Small intestine (tissue), 7 donors: ENCODE measurements at regions not wholly inside any gene's neighbourhood (a gene's known extent, or its start where the extent isn't known, plus 50 kb on each side); places are given as distances from the start of the nearest gene placed in this dataset.

Experiments used
- DNase-seq, 2 donors: peaks; one replicate each; pipeline versions ENCODE4 v3.0.0 to v3.0.0-alpha.2; 2013
- FAIRE-seq: peaks from 2 replicates; lab custom pipeline; 2012; peaks lifted over from hg19 to GRCh38; lab: Jason Lieb, UNC
- H3K27ac ChIP-seq, 3 donors: one replicate each; pipeline ENCODE4 v1.5.1; 2013; ENCODE audit warnings: low read length in 2 of 3, mild to moderate bottlenecking in 2 of 3, control low read depth in 1 of 3, inconsistent platforms in 1 of 3, low read depth in 1 of 3, moderate library complexity in 1 of 3
- H3K27me3 ChIP-seq, 3 donors: one replicate each; pipeline ENCODE4 v1.6.1; 2013; ENCODE audit warnings: low read length in 3 of 3, inconsistent platforms in 1 of 3; ENCODE audit not compliant: control insufficient read depth in 3 of 3, insufficient read depth in 3 of 3
- H3K36me3 ChIP-seq, 3 donors: one replicate each; pipeline ENCODE4 v1.6.1; 2013; ENCODE audit warnings: low read length in 3 of 3, inconsistent platforms in 1 of 3, low read depth in 1 of 3, mild to moderate bottlenecking in 1 of 3, moderate library complexity in 1 of 3; ENCODE audit not compliant: control insufficient read depth in 3 of 3, insufficient read depth in 2 of 3
- H3K4me1 ChIP-seq, 3 donors: one replicate each; pipeline ENCODE4 v1.6.1; 2013; ENCODE audit warnings: low read length in 2 of 3, inconsistent platforms in 1 of 3, low read depth in 1 of 3, mild to moderate bottlenecking in 1 of 3, moderate library complexity in 1 of 3; ENCODE audit not compliant: control insufficient read depth in 3 of 3, insufficient read depth in 2 of 3
- H3K4me3 ChIP-seq, 3 donors: one replicate each; pipeline ENCODE4 v1.5.1; 2013; ENCODE audit warnings: low read length in 3 of 3, control low read depth in 1 of 3, inconsistent platforms in 1 of 3, low read depth in 1 of 3, mild to moderate bottlenecking in 1 of 3, moderate library complexity in 1 of 3
- H3K9me3 ChIP-seq, 2 donors: one replicate each; pipeline ENCODE4 v1.6.1; 2013; ENCODE audit warnings: low read depth in 1 of 2, low read length in 1 of 2; ENCODE audit not compliant: control insufficient read depth in 2 of 2, insufficient read depth in 1 of 2
- WGBS, 3 donors: extraction: QIAGEN DNeasy Blood & Tissue Kit; methylation state at CpG; one replicate each; pipeline ENCODE4 v1.1.7; 2013; 5-methylcytosine and 5-hydroxymethylcytosine counted together
- donor health status: healthy with polysubstance abuse.
- donor health status: control.
- donor health status: control.
- donor health status: Bipolar disorder and iron deficiency.
- donor health status: healthy.

DNA sequence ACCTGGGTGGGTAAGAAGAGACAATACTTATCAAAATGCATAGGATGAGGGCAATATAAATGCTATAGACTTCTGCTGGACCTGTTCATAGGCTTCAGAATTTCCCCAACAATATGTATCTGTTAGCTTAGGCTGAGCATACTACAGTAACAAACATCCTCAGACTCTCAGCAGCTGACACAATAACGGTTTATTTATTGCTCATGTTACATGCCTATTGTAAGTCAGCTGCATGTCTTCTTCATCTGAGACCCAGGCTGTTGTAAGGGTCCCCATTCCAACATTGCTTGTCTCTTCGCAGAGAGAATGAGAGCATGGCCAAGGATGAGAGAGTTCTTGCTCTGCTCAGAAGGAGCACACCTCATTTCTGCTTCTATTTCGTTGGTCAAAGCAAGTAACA, 150.7 kb downstream of the TMEM200C start:
- H3K27ac ChIP-seq, result no peak overlapping the region
- H3K27me3 ChIP-seq, result no peaks in the 10 kb centered on the region
- DNase-seq (no peak), FAIRE-seq (no peak)
- H3K4me3 ChIP-seq, result no peak overlapping the region
- H3K9me3 ChIP-seq, result no peaks in the 10 kb centered on the region
- H3K4me1 ChIP-seq, result no peaks in the 10 kb centered on the region
- H3K36me3 ChIP-seq, result no peaks in the 10 kb centered on the region
- 44 to 57% (median 49%) methylated on average over 3 of the region's 3 CpGs for WGBS, 3 donors

DNA sequence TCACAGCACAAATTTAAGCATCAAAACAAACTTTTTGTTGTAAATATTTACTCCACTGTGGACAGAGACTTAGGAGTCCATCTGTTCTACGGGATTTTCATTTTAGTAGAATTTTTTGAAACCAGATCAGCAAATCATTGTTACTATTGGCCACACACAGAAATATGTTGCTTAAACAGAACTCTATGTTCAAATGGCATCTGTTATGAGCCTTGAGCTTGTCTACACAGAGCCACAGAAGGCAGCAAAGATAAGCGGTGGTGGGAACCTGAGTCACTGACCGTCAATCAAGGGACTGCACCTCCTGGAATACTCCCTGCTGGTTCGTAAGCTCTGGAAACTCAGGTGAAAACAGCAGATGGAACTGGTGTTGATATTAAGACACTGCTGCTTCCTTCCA, 156.8 kb downstream of the TMEM200C start:
- no peaks in the 10 kb centered on the region for H3K36me3 ChIP-seq
- no peaks in the 10 kb centered on the region for H3K4me1 ChIP-seq
- H3K27me3 ChIP-seq, result no peaks in the 10 kb centered on the region
- H3K27ac ChIP-seq, result no peak overlapping the region
- FAIRE-seq (no peak), DNase-seq (no peak)
- H3K9me3 ChIP-seq, result no peaks in the 10 kb centered on the region
- 42 to 56% (median 50%) methylated on average over 4 of the region's 4 CpGs for WGBS, 3 donors
- no peak overlapping the region for H3K4me3 ChIP-seq

DNA sequence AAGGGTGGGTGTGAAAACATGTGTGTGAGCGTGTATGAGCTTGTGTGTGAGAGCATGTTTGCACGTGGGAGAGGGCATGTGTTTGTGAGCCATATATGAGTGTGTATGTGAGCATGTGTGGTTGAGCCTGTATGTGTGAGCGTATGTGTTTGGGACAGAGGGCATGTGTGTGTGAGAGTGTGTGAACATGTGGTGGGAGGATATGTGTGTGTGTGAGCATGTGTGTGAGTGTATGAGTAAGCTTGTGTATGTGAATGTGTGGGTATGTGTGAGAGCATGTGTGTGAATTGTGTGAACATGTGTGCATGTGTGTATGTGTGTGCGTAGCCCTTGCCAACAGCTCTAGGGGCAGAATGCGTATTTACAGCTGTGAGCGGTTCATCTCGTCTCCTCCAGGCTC, 163.0 kb downstream of the TMEM200C start:
- Histone ChIP-seq H3K27ac (no peak overlapping the region), H3K36me3 (no peaks in the 10 kb centered on the region), H3K27me3 (peaks cover 0 to 4% (median 2%) of the 10 kb centered on the region in 3 donors), H3K4me3 (no peak overlapping the region), H3K9me3 (no peaks in the 10 kb centered on the region), H3K4me1 (no peaks in the 10 kb centered on the region)
- FAIRE-seq, result no peak
- DNase-seq, result no peak
- 90 to 95% (median 93%) methylated on average over 7 of the region's 7 CpGs for WGBS, 3 donors

DNA sequence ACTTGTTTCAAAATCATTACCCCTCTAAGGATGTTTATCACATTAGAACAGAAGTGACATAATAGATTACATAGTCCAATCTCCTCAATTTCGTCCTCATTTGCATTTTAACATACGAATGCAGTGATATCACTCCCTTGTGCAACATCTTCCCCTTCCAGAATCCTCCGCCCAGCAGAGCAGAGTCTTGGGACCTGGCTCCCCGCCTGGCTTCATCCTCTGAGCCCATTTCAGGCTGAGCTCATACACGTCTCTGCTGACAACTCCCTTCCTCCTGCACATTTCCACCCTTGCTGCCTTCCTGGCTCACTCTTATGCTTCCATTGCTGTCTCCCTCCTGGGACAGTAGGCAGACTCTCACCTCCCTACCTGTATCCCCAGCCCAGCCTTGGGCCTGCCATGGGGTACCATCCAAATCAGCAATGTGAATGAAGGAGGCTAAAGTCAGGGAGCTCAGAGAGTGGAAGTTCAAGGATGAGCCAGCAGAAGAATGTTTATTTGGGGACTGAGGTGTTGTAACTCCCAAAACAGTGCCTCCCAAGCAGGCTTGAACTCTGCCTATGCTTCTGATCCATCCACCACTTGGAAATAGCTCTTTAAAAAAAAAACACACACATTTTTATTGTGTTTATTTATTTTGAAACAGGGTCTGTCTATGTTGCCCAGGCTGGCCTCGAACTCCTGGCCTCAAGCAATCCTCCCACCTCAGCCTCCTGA, 165.2 kb downstream of the TMEM200C start:
- FAIRE-seq (no peak), DNase-seq (no peak)
- Histone ChIP-seq H3K9me3 (no peaks in the 10 kb centered on the region), H3K27me3 (peaks cover 0 to 4% (median 2%) of the 10 kb centered on the region in 3 donors), H3K4me1 (no peaks in the 10 kb centered on the region), H3K36me3 (no peaks in the 10 kb centered on the region), H3K4me3 (no peak overlapping the region), H3K27ac (no peak overlapping the region)
- WGBS, 3 donors, result 53 to 60% (median 59%) methylated on average over 6 of the region's 6 CpGs

DNA sequence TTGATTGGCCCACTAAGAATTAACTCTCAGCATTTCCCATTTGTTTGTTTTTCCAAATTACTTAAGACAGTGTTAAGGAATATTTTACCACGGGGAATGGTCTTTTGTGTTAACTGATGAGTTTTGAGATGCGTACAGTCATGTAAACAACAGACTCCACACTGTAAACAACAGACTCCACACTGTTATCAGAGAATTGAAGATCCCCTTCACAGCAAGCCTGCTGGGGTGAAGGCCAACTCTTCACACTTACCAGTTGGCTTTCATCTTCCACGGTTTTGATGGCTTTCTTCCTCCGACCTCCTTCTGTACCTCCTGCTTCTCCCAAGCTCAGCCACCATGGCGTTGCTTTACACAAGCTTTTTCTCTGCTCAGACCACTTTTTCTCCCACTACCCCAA, 166.8 kb downstream of the TMEM200C start:
- 20 to 42% (median 31%) methylated on average over 5 of the region's 5 CpGs for WGBS, 3 donors
- DNase-seq, result no peak
- no peak for FAIRE-seq
- no peaks in the 10 kb centered on the region for H3K4me1 ChIP-seq
- H3K27me3 ChIP-seq, result peaks cover 0 to 4% (median 2%) of the 10 kb centered on the region in 3 donors
- H3K4me3 ChIP-seq, result no peak overlapping the region
- no peak overlapping the region for H3K27ac ChIP-seq
- no peaks in the 10 kb centered on the region for H3K9me3 ChIP-seq
- no peaks in the 10 kb centered on the region for H3K36me3 ChIP-seq

DNA sequence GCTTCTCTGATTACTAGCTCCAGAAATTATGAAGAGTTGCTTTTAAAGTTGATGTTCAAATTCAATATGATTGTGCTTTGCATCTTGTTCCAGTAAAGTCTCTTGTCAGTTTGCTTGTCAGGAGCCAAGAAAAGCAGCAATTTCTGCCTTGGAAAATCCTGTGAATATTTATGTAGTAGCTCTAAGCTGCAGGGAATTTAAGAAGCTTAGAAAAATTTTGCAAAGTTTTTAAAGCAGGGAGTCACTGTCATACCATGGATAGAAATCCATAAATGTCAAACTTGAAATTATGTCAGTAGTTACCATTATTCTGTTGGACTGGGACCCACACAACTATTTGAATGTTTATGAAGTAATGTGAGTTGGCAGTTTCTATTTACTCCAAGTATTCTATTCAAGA, 169.3 kb downstream of the TMEM200C start:
- no peak overlapping the region for H3K27ac ChIP-seq
- FAIRE-seq (no peak), DNase-seq (no peak)
- H3K4me1 ChIP-seq, result no peaks in the 10 kb centered on the region
- H3K4me3 ChIP-seq, result no peak overlapping the region
- H3K36me3 ChIP-seq, result no peaks in the 10 kb centered on the region
- peaks cover 0 to 4% (median 2%) of the 10 kb centered on the region in 3 donors for H3K27me3 ChIP-seq
- no peaks in the 10 kb centered on the region for H3K9me3 ChIP-seq

DNA sequence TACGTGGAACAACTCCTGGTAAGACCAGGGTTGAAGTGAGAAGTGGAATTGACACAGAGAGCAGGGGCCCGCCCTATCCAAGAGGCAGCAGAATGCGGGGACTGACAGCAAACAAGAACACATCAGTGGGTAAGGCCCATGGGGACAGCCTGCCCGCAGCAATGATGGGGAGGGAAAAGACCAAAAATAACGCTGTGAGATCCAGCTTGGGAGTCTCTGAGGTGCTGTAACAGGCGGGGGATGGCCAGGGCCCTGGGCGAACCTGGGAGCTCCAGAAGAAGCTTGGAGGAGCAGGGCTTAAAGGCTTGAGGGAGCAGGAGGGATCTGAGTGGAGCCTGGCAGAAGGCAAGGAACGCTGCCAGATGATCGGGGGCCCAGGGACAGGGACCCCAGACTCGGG, 173.4 kb downstream of the TMEM200C start:
- 71 to 73% (median 71%) methylated on average over 10 of the region's 10 CpGs for WGBS, 3 donors

DNA sequence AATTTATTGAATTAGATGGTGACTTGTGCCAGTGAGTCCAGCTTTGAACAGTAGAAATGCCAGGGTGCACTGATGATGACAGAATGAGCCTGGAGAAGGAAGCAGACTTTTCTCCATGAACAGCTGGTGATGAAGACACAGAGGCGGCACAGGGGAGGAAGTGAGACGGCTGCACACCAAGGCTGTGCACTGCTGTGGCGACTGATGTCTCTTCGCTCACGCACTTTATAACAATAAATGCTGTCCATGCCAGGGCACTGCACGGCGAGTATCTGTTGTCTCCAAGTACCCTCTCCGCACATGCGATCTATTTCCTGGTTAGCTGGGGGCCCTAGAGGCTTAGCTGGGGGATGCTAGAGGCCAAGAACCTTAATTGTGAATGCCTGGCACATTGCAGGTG, 175.2 kb downstream of the TMEM200C start:
- H3K27ac ChIP-seq, result no peak overlapping the region
- 76 to 86% (median 77%) methylated on average over 9 of the region's 9 CpGs for WGBS, 3 donors
- no peak overlapping the region for H3K4me3 ChIP-seq
- DNase-seq (no peak), FAIRE-seq (no peak)
- H3K4me1 ChIP-seq, result no peaks in the 10 kb centered on the region
- no peaks in the 10 kb centered on the region for H3K9me3 ChIP-seq
- H3K27me3 ChIP-seq, result peaks cover 0 to 2% (median 2%) of the 10 kb centered on the region in 3 donors
- H3K36me3 ChIP-seq, result no peaks in the 10 kb centered on the region

More for the DNA sequence above, 173.4 kb downstream of the TMEM200C start:
- Histone ChIP-seq H3K27ac (no peak overlapping the region), H3K36me3 (no peaks in the 10 kb centered on the region), H3K4me3 (no peak overlapping the region), H3K9me3 (no peaks in the 10 kb centered on the region), H3K27me3 (peaks cover 0 to 2% (median 0%) of the 10 kb centered on the region in 3 donors), H3K4me1 (no peaks in the 10 kb centered on the region)
- DNase-seq, result no peak
- FAIRE-seq, result no peak

DNA sequence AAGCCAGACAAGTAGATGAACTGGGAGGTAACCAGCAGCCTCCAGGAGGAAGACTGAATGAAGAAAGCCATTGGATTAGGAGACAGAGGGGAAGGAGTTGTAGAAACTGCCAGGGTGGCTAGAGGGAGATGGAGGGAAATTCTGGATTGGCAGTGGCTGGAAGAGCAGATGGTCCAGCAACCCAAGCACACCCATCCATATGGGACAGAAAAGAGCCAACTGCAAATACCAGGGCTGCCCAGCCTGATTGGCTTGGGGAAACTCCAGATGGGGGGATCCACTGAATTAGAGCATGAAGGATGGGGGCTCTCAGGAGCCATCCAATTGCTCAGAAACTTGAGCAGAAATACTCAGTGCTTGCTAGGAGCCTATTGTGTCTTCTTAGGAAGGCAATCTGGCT, 173.5 kb upstream of the EPB41L3 start:
- Histone ChIP-seq H3K4me3 (no peak overlapping the region), H3K4me1 (no peaks in the 10 kb centered on the region), H3K27me3 (peaks cover 0 to 4% (median 2%) of the 10 kb centered on the region in 3 donors), H3K36me3 (no peaks in the 10 kb centered on the region), H3K9me3 (no peaks in the 10 kb centered on the region), H3K27ac (no peak overlapping the region)
- no peak for FAIRE-seq
- DNase-seq, result no peak
